ENCODE measurements at regions not wholly inside any gene's neighbourhood (a gene's known extent, or its start where the extent isn't known, plus 50 kb on each side); places are given as distances from the start of the nearest gene placed in this dataset.

GRCh38 chr5:166540156-166540555 lies 1751.3 kb upstream of the WWC1 start (continued):
- no peak for TF ChIP-seq ATRX (CRISPR knock-in tag; IDR thresholded peaks at IDR 0.05; ENCODE audit: borderline replicate concordance)
- TF ChIP-seq RELA (CRISPR knock-in tag; IDR thresholded peaks at IDR 0.05): no peak
- TF ChIP-seq TSC22D2 (CRISPR knock-in tag; IDR thresholded peaks at IDR 0.05; ENCODE audit: borderline replicate concordance): no peak
- no peak for TF ChIP-seq STAT5B (CRISPR knock-in tag; IDR thresholded peaks at IDR 0.05)

GRCh38 chr5:166551384-166551783 lies 1740.1 kb upstream of the WWC1 start:
- no peak overlapping the region for H3K9ac ChIP-seq (ENCODE audit: insufficient read depth, low read depth, low read length)
- no peaks in the 10 kb centered on the region for H4K20me1 ChIP-seq (ENCODE audit: insufficient read depth, low read length)
- ChIA-PET POLR2A (no interaction called here), CTCF (ENCODE audit: low intra/inter-chr PET ratio, low total read pairs) (no interaction called here)
- FAIRE-seq (no peak), DNase-seq (ENCODE audit: low spot score) (no peak), ATAC-seq (no peak)
- 2% methylated on average over 2 of the region's 2 CpGs for WGBS (ENCODE audit: low lambda C conversion rate)
- no peaks in the 10 kb centered on the region for H3K79me2 ChIP-seq (ENCODE audit: insufficient read depth, low read length)
- H2AFZ ChIP-seq (ENCODE audit: low read length): no peak overlapping the region
- TF ChIP-seq TAF1 (CRISPR knock-in tag; IDR thresholded peaks at IDR 0.05) (no peak), U2AF1 (optimal IDR thresholded peaks at IDR 0.05; ENCODE audit: low read depth, low read length) (no peak), TIGD3 (CRISPR knock-in tag; IDR thresholded peaks at IDR 0.05; ENCODE audit: borderline replicate concordance) (no peak), ZMAT3 (CRISPR knock-in tag; conservative IDR thresholded peaks at IDR 0.05) (no peak), FOXO4 (CRISPR knock-in tag; conservative IDR thresholded peaks at IDR 0.05) (no peak), CENPBD1 (CRISPR knock-in tag; IDR thresholded peaks at IDR 0.05; ENCODE audit: borderline replicate concordance, low read depth) (no peak), FOXJ3 (CRISPR knock-in tag; IDR thresholded peaks at IDR 0.05; ENCODE audit: borderline replicate concordance) (no peak), SETDB1 (CRISPR knock-in tag; IDR thresholded peaks at IDR 0.05; ENCODE audit: borderline replicate concordance) (no peak), IRF9 (CRISPR knock-in tag; IDR thresholded peaks at IDR 0.05; ENCODE audit: borderline replicate concordance) (no peak), ETV5 (CRISPR knock-in tag; IDR thresholded peaks at IDR 0.05; ENCODE audit: borderline replicate concordance) (no peak), CBX1 (IDR thresholded peaks at IDR 0.05; ENCODE audit: low read depth) (no peak), TEAD3 (CRISPR knock-in tag; optimal IDR thresholded peaks at IDR 0.05; ENCODE audit: borderline replicate concordance) (no peak), ZNF616 (CRISPR knock-in tag; IDR thresholded peaks at IDR 0.05; ENCODE audit: low read depth) (no peak)
- H3K4me2 ChIP-seq (ENCODE audit: low read depth, low read length): no peak overlapping the region
- H3K4me3 ChIP-seq (replicated peaks in 1 of 3; ENCODE audit: insufficient read depth in 1 of 3, low read depth in 2 of 3, low read length in 3 of 3): no peak overlapping the region
- H3K4me1 ChIP-seq (ENCODE audit: insufficient read depth, low read length): no peaks in the 10 kb centered on the region
- no peaks in the 10 kb centered on the region for H3K36me3 ChIP-seq (replicated peaks in 1 of 2; ENCODE audit: control insufficient read depth in 1 of 2, insufficient read depth in 2 of 2, low read length in 2 of 2)
- H3K27me3 ChIP-seq (ENCODE audit: control insufficient read depth in 1 of 2, insufficient read depth in 2 of 2, low read length in 2 of 2): no peaks in the 10 kb centered on the region; a peak in 1 of 5 replicates
- intact Hi-C loops (cut with micrococcal nuclease; ENCODE audit: unreplicated experiment) (no loop called here), in situ Hi-C loops (cut with HindIII; ENCODE audit: extremely low pct_ligation_motif_present, low pct_unique_long_range_greater_than_20kb) (no loop called here)
- H3K27ac ChIP-seq (ENCODE audit: extremely low read length, insufficient read depth, low read length): no peak overlapping the region
- H3K9me3 ChIP-seq (ENCODE audit: low read length): peaks cover 71% of the 10 kb centered on the region
- no TSS peak for BruUV-seq (replicated peaks)
